ENCODE measurements at regions not wholly inside any gene's neighbourhood (a gene's known extent, or its start where the extent isn't known, plus 50 kb on each side); places are given as distances from the start of the nearest gene placed in this dataset.

DNA sequence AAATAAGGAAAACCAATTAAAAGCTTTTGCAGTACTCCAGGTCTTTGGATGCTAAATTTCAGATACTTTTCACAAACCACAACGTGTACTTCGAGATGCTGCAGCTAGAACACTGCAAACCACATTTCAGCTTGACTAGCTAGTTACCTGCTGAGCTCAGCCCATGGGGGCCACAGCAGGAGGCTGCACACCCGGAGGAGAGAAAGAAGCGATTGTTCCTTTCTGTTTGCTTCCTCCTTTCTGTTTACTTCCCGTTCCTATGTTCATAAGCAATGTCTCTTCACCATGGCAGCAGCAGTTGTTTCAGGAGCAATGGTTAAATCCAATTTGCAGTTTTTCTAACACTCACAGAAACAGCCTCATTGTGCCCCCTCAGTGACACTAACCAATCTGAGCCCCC lies 225.6 kb upstream of the FGGY start:
- H3K27ac ChIP-seq = peak overlapping the region in 1 of 4 donors; percentile 10
- intact Hi-C loops (cut with DNase I) = no loop called here
- TF ChIP-seq POLR2A (IDR thresholded peaks at IDR 0.05) = no peak
- TF ChIP-seq, protein P1, sequence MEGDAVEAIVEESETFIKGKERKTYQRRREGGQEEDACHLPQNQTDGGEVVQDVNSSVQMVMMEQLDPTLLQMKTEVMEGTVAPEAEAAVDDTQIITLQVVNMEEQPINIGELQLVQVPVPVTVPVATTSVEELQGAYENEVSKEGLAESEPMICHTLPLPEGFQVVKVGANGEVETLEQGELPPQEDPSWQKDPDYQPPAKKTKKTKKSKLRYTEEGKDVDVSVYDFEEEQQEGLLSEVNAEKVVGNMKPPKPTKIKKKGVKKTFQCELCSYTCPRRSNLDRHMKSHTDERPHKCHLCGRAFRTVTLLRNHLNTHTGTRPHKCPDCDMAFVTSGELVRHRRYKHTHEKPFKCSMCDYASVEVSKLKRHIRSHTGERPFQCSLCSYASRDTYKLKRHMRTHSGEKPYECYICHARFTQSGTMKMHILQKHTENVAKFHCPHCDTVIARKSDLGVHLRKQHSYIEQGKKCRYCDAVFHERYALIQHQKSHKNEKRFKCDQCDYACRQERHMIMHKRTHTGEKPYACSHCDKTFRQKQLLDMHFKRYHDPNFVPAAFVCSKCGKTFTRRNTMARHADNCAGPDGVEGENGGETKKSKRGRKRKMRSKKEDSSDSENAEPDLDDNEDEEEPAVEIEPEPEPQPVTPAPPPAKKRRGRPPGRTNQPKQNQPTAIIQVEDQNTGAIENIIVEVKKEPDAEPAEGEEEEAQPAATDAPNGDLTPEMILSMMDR (IDR thresholded peaks at IDR 0.05) = no peak
- H3K27me3 ChIP-seq = no peaks in the 10 kb centered on the region
- DNase-seq = no peak
- no peak overlapping the region for H3K4me3 ChIP-seq
- peaks cover 0 to 21% (median 10%) of the 10 kb centered on the region in 3 donors for H3K4me1 ChIP-seq
- no peaks in the 10 kb centered on the region for H3K9me3 ChIP-seq
- WGBS, 2 donors = 60 to 72% methylated on average over 5 of the region's 5 CpGs
- no peaks in the 10 kb centered on the region for H3K36me3 ChIP-seq

DNA sequence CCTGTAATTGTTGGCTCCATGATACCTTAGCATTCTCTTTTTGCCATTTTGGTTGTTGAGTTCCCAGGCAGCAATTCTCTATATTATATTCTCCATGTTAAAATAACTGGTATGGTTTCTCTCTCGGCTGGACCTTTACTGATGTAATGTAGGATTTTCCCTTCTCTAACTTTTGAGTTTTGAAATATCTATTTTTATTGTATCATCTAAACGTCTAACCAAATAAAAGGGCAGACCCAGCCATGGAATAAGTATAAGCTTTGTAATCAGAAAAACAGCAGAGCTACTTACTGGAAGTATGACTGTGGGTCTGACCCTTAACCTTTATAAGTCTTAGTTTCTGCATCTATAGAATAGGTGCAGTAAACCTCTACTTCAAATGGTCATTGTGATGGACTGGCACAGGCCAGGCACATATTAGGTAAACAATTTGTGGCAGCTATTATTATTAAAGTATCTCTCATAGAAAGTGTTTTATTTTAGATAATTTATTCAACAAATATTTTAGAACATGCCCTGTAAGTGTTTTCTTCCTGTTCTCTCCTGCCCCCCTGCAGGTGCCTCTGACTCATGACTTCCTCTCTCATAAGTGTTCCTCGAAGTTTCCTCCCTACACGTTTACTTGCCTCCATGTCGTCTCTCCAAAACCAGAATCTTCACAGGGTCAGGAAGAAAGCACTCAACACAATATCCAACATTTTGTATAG lies 224.9 kb upstream of the FGGY start:
- no peak for DNase-seq
- no peak for TF ChIP-seq POLR2A (IDR thresholded peaks at IDR 0.05)
- TF ChIP-seq, protein P1 (IDR thresholded peaks at IDR 0.05) = no peak
- no peaks in the 10 kb centered on the region for H3K36me3 ChIP-seq
- WGBS, 2 donors = 26 to 31% methylated on average over 5 of the region's 5 CpGs
- H3K27ac ChIP-seq = peak overlapping the region in 2 of 4 donors; percentile 10 to 45
- no peaks in the 10 kb centered on the region for H3K9me3 ChIP-seq
- no peak overlapping the region for H3K4me3 ChIP-seq
- H3K4me1 ChIP-seq = peaks cover 0 to 21% (median 10%) of the 10 kb centered on the region in 3 donors
- intact Hi-C loops (cut with DNase I) = no loop called here
- H3K27me3 ChIP-seq = no peaks in the 10 kb centered on the region

DNA sequence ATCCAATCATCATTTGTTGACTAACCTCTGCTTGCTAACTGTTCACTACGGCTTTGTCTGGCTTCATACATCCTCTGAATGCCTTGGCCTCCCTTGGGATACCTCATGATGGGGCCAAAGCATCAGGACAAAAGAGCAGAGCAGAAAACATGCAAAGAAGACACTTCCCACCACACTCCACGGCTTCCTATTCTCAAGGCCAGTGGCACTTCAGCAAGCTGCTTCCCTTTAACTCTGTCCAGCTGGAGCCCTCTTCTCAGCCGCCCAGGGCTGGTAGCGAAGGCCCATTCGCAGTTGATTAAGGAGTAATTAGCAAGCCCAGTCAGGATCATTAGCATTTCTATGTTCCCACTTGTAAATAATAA lies 224.3 kb upstream of the FGGY start:
- Histone ChIP-seq H3K4me3 (no peak overlapping the region), H3K9me3 (no peaks in the 10 kb centered on the region), H3K27me3 (no peaks in the 10 kb centered on the region), H3K27ac (peak overlapping the region in 1 of 4 donors; percentile 45), H3K36me3 (no peaks in the 10 kb centered on the region), H3K4me1 (peaks cover 0 to 21% (median 10%) of the 10 kb centered on the region in 3 donors)
- intact Hi-C loops (cut with DNase I) = no loop called here
- 80 to 86% methylated on average over 4 to 5 of the region's 5 CpGs for WGBS, 2 donors
- no peak for TF ChIP-seq POLR2A (IDR thresholded peaks at IDR 0.05)
- TF ChIP-seq, protein P1 (IDR thresholded peaks at IDR 0.05) = no peak
- DNase-seq = no peak

DNA sequence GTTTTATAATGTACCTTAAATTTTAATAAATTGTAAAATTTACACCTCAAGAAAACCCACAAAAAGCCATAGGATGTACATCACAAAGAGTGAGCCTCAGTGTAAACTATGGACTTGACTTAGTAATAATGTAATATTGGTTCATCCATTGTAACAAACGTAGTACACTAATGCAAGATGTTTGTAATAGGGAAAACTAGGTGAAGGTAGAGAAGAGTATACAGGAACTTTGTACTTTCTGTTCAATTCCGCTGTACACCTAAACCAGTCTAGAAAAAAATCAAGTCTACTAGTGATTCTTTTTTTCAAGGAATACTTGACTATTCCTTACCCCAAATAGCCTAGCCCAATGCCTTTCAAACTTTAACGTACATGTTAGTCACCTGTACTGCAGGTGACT lies 222.3 kb upstream of the FGGY start:
- Histone ChIP-seq H3K4me3 (no peak overlapping the region), H3K4me1 (peaks cover 0 to 25% (median 10%) of the 10 kb centered on the region in 3 donors), H3K27ac (no peak overlapping the region), H3K9me3 (no peaks in the 10 kb centered on the region), H3K27me3 (no peaks in the 10 kb centered on the region), H3K36me3 (no peaks in the 10 kb centered on the region)
- no peak for TF ChIP-seq POLR2A (IDR thresholded peaks at IDR 0.05)
- TF ChIP-seq, protein P1 (IDR thresholded peaks at IDR 0.05) = no peak
- intact Hi-C loops (cut with DNase I) = no loop called here
- no peak for DNase-seq
- 50 to 72% methylated on average over 3 of the region's 3 CpGs for WGBS, 2 donors

DNA sequence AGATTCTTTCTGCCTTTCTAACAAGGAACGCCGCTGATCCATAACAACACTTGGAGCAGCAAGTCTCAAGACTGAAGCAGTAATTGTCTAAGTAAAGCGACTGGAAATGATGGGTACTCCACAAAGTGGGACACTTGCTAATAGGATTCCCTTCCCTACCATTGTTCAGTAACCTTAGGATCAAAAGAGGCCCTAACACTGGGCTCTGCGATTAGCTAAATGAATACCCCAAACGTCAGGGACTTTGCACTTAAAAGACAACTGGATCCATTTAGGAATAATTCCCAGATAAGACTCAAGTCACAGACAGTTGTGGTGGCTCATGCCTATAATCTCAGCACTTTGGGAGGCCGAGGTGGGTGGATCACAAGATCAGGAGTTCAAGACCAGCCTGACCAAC lies 221.9 kb upstream of the FGGY start:
- no peak for DNase-seq
- no peaks in the 10 kb centered on the region for H3K9me3 ChIP-seq
- 82 to 88% methylated on average over 5 to 6 of the region's 6 CpGs for WGBS, 2 donors
- H3K4me3 ChIP-seq = no peak overlapping the region
- TF ChIP-seq, protein P1 (IDR thresholded peaks at IDR 0.05) = no peak
- TF ChIP-seq POLR2A (IDR thresholded peaks at IDR 0.05) = no peak
- no peak overlapping the region for H3K27ac ChIP-seq
- peaks cover 0 to 29% (median 10%) of the 10 kb centered on the region in 3 donors for H3K4me1 ChIP-seq
- intact Hi-C loops (cut with DNase I) = no loop called here
- H3K27me3 ChIP-seq = no peaks in the 10 kb centered on the region
- H3K36me3 ChIP-seq = no peaks in the 10 kb centered on the region
